NT2/D1 (cell line): ENCODE measurements at regions not wholly inside any gene's neighbourhood (a gene's known extent, or its start where the extent isn't known, plus 50 kb on each side); places are given as distances from the start of the nearest gene placed in this dataset.

Experiments used
- YY1 ChIP-seq: IDR thresholded peaks from 2 replicates; pipeline ENCODE4 v1.6.1; 2011; ENCODE audit not compliant: insufficient read length, insufficient read depth
- ZNF274 ChIP-seq: IDR thresholded peaks from 2 replicates; pipeline ENCODE4 v1.6.1; 2011; ENCODE audit warnings: mild to moderate bottlenecking, low read depth, low read length

GRCh38 chr13:30094015-30094414, 213.3 kb downstream of the KATNAL1 start:
- no peak for TF ChIP-seq ZNF274
- TF ChIP-seq YY1: no peak
